Stimulated activated CD4-positive, alpha-beta T cell treated with anti-CD3 and anti-CD28 coated beads, Interleukin-2, amount 100 ng/mL, for 4 hours (primary cell): ENCODE measurements at regions not wholly inside any gene's neighbourhood (a gene's known extent, or its start where the extent isn't known, plus 50 kb on each side); places are given as distances from the start of the nearest gene placed in this dataset.

ENCODE experiments used
- DNase-seq: peaks from one replicate; pipeline ENCODE4 v3.0.0-alpha.2; 2020; ENCODE audit warnings: low read depth

- DNase-seq: no peak
Observed at GRCh38 chr12:46131732-46132469, 136.9 kb downstream of the SLC38A1 start.

GRCh38 chr12:46127656-46128055, 137.3 kb upstream of the SCAF11 start:
- DNase-seq: no peak

- DNase-seq: no peak
Observed at GRCh38 chr12:46126050-46126727, 135.8 kb upstream of the SCAF11 start.

- peak; percentile 46 for DNase-seq
Observed at GRCh38 chr12:46124848-46125619, 134.7 kb upstream of the SCAF11 start.

- DNase-seq: no peak
Observed at GRCh38 chr12:46124132-46124847, 133.9 kb upstream of the SCAF11 start.

- no peak for DNase-seq
Observed at GRCh38 chr12:46112364-46112763, 122.0 kb upstream of the SCAF11 start.

GRCh38 chr12:46111715-46112114, 121.3 kb upstream of the SCAF11 start:
- no peak for DNase-seq

- DNase-seq: no peak
Observed at GRCh38 chr12:46110928-46111699, 120.7 kb upstream of the SCAF11 start.

GRCh38 chr12:46110223-46110611, 119.8 kb upstream of the SCAF11 start:
- DNase-seq: no peak

- DNase-seq: no peak
Observed at GRCh38 chr12:46109343-46110222, 119.2 kb upstream of the SCAF11 start.

GRCh38 chr12:46108721-46109120, 118.3 kb upstream of the SCAF11 start:
- no peak for DNase-seq

GRCh38 chr12:46107591-46107990, 117.2 kb upstream of the SCAF11 start:
- DNase-seq: no peak

- DNase-seq: no peak
Observed at GRCh38 chr12:46105735-46106134, 115.4 kb upstream of the SCAF11 start.

GRCh38 chr12:46103559-46104383, 113.4 kb upstream of the SCAF11 start:
- DNase-seq: no peak

- DNase-seq: no peak
Observed at GRCh38 chr12:46101485-46101869, 111.1 kb upstream of the SCAF11 start.

- DNase-seq: no peak
Observed at GRCh38 chr12:46100551-46101484, 110.4 kb upstream of the SCAF11 start.

GRCh38 chr12:46089414-46090162, 99.2 kb upstream of the SCAF11 start:
- no peak for DNase-seq
